Colon (tissue), 2 donors: ENCODE measurements at regions not wholly inside any gene's neighbourhood (a gene's known extent, or its start where the extent isn't known, plus 50 kb on each side); places are given as distances from the start of the nearest gene placed in this dataset.

Experiments
- FAIRE-seq: peaks from 2 replicates; lab custom pipeline; 2012; peaks lifted over from hg19 to GRCh38; lab: Jason Lieb, UNC
- donor health status: control.
- donor health status: control.

DNA sequence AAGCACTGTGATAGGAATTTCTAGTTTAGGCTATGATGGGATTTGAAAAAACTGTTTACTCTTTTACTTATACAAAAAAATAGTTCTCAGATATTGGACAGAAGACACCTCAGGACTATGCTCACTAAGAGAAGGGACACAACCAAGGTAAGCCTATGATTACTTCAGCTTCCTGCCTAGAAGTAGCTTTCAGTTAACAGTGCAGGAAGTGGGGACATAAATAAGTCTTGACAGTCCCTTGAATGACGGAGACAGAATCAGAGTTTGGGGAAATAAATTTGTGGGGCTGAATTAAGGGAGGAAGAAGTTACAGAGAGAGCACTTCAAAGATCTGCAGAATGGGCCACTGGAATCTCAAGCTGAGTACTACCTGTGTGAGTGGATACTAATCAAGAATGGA, 53.8 kb upstream of the OLFM3 start:
- FAIRE-seq, result no peak

DNA sequence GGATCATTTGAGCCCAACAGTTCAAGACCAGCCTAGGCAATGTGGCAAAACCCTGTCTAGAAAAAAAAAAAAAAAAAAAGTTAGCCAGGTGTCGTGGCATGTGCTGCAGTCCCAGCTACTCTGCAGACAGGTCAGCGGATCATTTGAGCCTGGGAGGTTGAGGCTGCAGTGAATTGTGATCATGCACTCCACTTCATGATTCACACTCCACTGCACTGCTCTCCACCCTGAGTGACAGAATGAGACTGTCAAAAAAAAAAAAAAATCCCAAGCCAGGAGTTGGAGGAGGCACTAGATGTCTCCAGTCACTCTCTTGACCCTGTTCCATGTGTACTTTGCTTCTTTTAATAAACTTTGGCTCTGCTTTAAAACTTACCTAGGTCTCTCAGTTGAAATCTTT, 51.0 kb upstream of the OLFM3 start:
- FAIRE-seq, result no peak
